Caco-2 (cell line): ENCODE measurements at regions not wholly inside any gene's neighbourhood (a gene's known extent, or its start where the extent isn't known, plus 50 kb on each side); places are given as distances from the start of the nearest gene placed in this dataset.

Source experiments
- BruUV-seq: library from RNA; stranded (reverse); fragments of 400-500 nt; replicated peaks from 2 replicates; lab custom pipeline; 2021; lab: Mats Ljungman, UMichigan
- CTCF ChIA-PET: fragments of 300-600 bp; sonication (Branson Sonifier 250); formaldehyde crosslinking; loops from one replicate; lab custom pipeline; 2022; ENCODE audit warnings: antibody characterized with exemption; lab: Charles Lee
- POLR2A ChIA-PET: fragments of 300-600 bp; sonication (Branson Sonifier 250); formaldehyde crosslinking; loops from one replicate; lab custom pipeline; 2022; ENCODE audit warnings: antibody characterized with exemption; lab: Charles Lee
- DNase-seq, 2 experiments: peaks; one replicate each; pipeline versions ENCODE4 v3.0.0 to v3.0.0-alpha.2; 2020 to 2022
- H3K27me3 ChIP-seq: replicated peaks from 2 replicates; pipeline ENCODE4 v1.6.0; 2011; ENCODE audit warnings: low read length; ENCODE audit not compliant: control insufficient read depth, insufficient read depth
- H3K36me3 ChIP-seq: 2 replicates; pipeline ENCODE4 v1.5.1; 2011; ENCODE audit warnings: low read length; ENCODE audit not compliant: control insufficient read depth, insufficient read depth
- H3K4me1 ChIP-seq: fragments of 250-450 bp; sonication (Bioruptor Pico); 2 replicates; pipeline ENCODE4 v1.5.1; 2020; ENCODE audit warnings: mild to moderate bottlenecking
- H3K4me3 ChIP-seq: 2 replicates; pipeline ENCODE4 v1.5.1; 2011; ENCODE audit warnings: low read depth, mild to moderate bottlenecking, control low read depth, low read length
- H3K9me3 ChIP-seq: fragments of 250-450 bp; sonication (Bioruptor Pico); 2 replicates; pipeline ENCODE4 v1.5.1; 2020; ENCODE audit warnings: mild to moderate bottlenecking, moderate library complexity
- H3K27ac Mint-ChIP-seq: one replicate; pipeline ENCODE4 v1.8.0; 2022; ENCODE audit warnings: mixed read lengths; ENCODE audit not compliant: unreplicated experiment
- H3K27me3 Mint-ChIP-seq: one replicate; pipeline ENCODE4 v1.8.0; 2022; ENCODE audit warnings: mixed read lengths; ENCODE audit not compliant: insufficient read depth, unreplicated experiment
- H3K36me3 Mint-ChIP-seq: one replicate; pipeline ENCODE4 v1.8.0; 2022; ENCODE audit warnings: mild to moderate bottlenecking, mixed read lengths; ENCODE audit not compliant: insufficient read depth, unreplicated experiment
- H3K4me1 Mint-ChIP-seq: one replicate; pipeline ENCODE4 v1.8.0; 2022; ENCODE audit warnings: low read depth, mixed read lengths; ENCODE audit not compliant: unreplicated experiment
- H3K4me3 Mint-ChIP-seq: one replicate; pipeline ENCODE4 v1.8.0; 2022; ENCODE audit warnings: mild to moderate bottlenecking, moderate library complexity, mixed read lengths; ENCODE audit not compliant: unreplicated experiment
- H3K9me3 Mint-ChIP-seq: one replicate; pipeline ENCODE4 v1.8.0; 2022; ENCODE audit warnings: mixed read lengths; ENCODE audit not compliant: unreplicated experiment
- CTCF ChIP-seq, 2 experiments: fragments of 200-600 bp in 1 of 2; IDR thresholded peaks; 1 replicate in 1 of 2; 2 replicates in 1 of 2; pipeline versions ENCODE4 v1.5.1 to v1.8.0; 2011 to 2022; ENCODE audit warnings: antibody characterized with exemption in 1 of 2, control low read depth in 1 of 2, inconsistent platforms in 1 of 2, low read depth in 1 of 2, low read length in 1 of 2, mild to moderate bottlenecking in 1 of 2, moderate library complexity in 1 of 2; ENCODE audit not compliant: insufficient read depth in 1 of 2, severe bottlenecking in 1 of 2, unreplicated experiment in 1 of 2
- intact Hi-C: fragments of 100-400 bp; cut with micrococcal nuclease; formaldehyde crosslinking; loops from one replicate; pipeline ENCODE4 v1.10.0; 2022; ENCODE audit not compliant: unreplicated experiment

- no peak for TF ChIP-seq CTCF (IDR thresholded peaks at IDR 0.05; ENCODE audit: insufficient read depth in 1 of 2, low read depth in 1 of 2, low read length in 1 of 2, severe bottlenecking in 1 of 2, unreplicated experiment in 1 of 2)
- no peaks in the 10 kb centered on the region for H3K4me1 Mint-ChIP-seq
- no TSS peak for BruUV-seq
- H3K9me3 Mint-ChIP-seq, result no peaks in the 10 kb centered on the region
- no peak for DNase-seq
- no peak overlapping the region for H3K27ac Mint-ChIP-seq
- ChIA-PET POLR2A (no interaction called here), CTCF (no interaction called here)
- no peak overlapping the region for H3K4me3 ChIP-seq
- intact Hi-C loops, result no loop called here
- no peaks in the 10 kb centered on the region for H3K4me1 ChIP-seq
- H3K27me3 Mint-ChIP-seq, result no peaks in the 10 kb centered on the region
- H3K9me3 ChIP-seq, result no peaks in the 10 kb centered on the region
- H3K36me3 Mint-ChIP-seq, result no peaks in the 10 kb centered on the region
- no peak overlapping the region for H3K4me3 Mint-ChIP-seq
- H3K36me3 ChIP-seq, result no peaks in the 10 kb centered on the region
- H3K27me3 ChIP-seq, result no peaks in the 10 kb centered on the region
These were observed 297.5 kb downstream of the SHQ1 start for GRCh38 chr3:72550582-72551262.

- H3K27ac Mint-ChIP-seq, result no peak overlapping the region
- TF ChIP-seq CTCF (IDR thresholded peaks at IDR 0.05; ENCODE audit: insufficient read depth in 1 of 2, low read depth in 1 of 2, low read length in 1 of 2, severe bottlenecking in 1 of 2, unreplicated experiment in 1 of 2), result no peak
- H3K4me3 ChIP-seq, result no peak overlapping the region
These were observed 298.3 kb downstream of the SHQ1 start for GRCh38 chr3:72549761-72550581.

GRCh38 chr3:72548981-72549380 is 299.3 kb downstream of the SHQ1 start:
- H3K4me3 Mint-ChIP-seq, result no peak overlapping the region
- intact Hi-C loops, result no loop called here
- no peak for DNase-seq
- H3K36me3 Mint-ChIP-seq, result no peaks in the 10 kb centered on the region
- H3K27me3 Mint-ChIP-seq, result no peaks in the 10 kb centered on the region
- Histone ChIP-seq H3K4me3 (no peak overlapping the region), H3K4me1 (no peaks in the 10 kb centered on the region), H3K27me3 (no peaks in the 10 kb centered on the region), H3K9me3 (no peaks in the 10 kb centered on the region), H3K36me3 (no peaks in the 10 kb centered on the region)
- no peaks in the 10 kb centered on the region for H3K9me3 Mint-ChIP-seq
- ChIA-PET POLR2A (no interaction called here), CTCF (interaction anchor here (0.6 kb wide), 1 partner anchor 57 kb away, joined by 5 read pairs; no protein-coding TSS in a partner anchor)
- no peak for TF ChIP-seq CTCF (IDR thresholded peaks at IDR 0.05; ENCODE audit: insufficient read depth in 1 of 2, low read depth in 1 of 2, low read length in 1 of 2, severe bottlenecking in 1 of 2, unreplicated experiment in 1 of 2)
- no peaks in the 10 kb centered on the region for H3K4me1 Mint-ChIP-seq
- no TSS peak for BruUV-seq
- no peak overlapping the region for H3K27ac Mint-ChIP-seq

More at GRCh38 chr3:72549761-72550581, 298.3 kb downstream of the SHQ1 start:
- H3K4me1 Mint-ChIP-seq, result no peaks in the 10 kb centered on the region
- H3K9me3 ChIP-seq, result no peaks in the 10 kb centered on the region
- ChIA-PET CTCF (no interaction called here), POLR2A (no interaction called here)
- no peaks in the 10 kb centered on the region for H3K36me3 Mint-ChIP-seq
- no TSS peak for BruUV-seq
- H3K4me1 ChIP-seq, result no peaks in the 10 kb centered on the region
- H3K27me3 ChIP-seq, result no peaks in the 10 kb centered on the region
- H3K27me3 Mint-ChIP-seq, result no peaks in the 10 kb centered on the region
- H3K36me3 ChIP-seq, result no peaks in the 10 kb centered on the region
- no peak for DNase-seq
- intact Hi-C loops, result no loop called here
- H3K9me3 Mint-ChIP-seq, result no peaks in the 10 kb centered on the region
- no peak overlapping the region for H3K4me3 Mint-ChIP-seq
